Superior temporal gyrus (tissue), 1 donor: ENCODE measurements at regions not wholly inside any gene's neighbourhood (a gene's known extent, or its start where the extent isn't known, plus 50 kb on each side); places are given as distances from the start of the nearest gene placed in this dataset.
A peak's percentile ranks its signal among the peaks of the same experiment; 100 is the strongest.
"Not testable (repeated sequence)": the region's sequence is repeated elsewhere in the genome, so short reads cannot be mapped to it uniquely, and the experiment has no call there.

Experiments
- DNase-seq: peaks from one replicate; pipeline ENCODE4 v3.0.0-alpha.2; 2016; ENCODE audit errors: extremely low spot score

- DNase-seq: no peak
Measured at GRCh38 chr20:10109641-10110040, 74.9 kb downstream of the ANKEF1 start.

DNA sequence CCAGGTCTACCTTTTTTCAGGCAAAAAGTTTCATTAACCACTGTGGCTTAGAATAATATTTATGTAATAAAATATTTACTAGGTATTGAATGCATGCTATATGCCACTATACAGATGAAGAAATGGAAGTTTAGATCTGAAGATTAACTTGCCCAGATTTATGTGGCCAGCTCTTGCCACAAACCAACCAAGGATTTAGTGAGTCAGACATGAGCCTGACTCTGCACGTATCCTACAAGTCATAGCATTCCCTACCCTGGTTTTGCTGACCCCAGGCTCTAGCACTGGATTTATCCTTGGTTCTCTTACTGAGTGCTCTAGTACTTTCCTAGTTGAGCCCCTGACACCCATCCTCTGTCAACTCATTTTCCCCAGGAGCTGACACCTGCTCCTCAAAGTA is 75.4 kb downstream of the ANKEF1 start:
- DNase-seq: no peak

- no peak for DNase-seq
Measured at GRCh38 chr20:10111139-10111958, 76.6 kb downstream of the ANKEF1 start.

GRCh38 chr20:10111959-10112250 is 77.1 kb downstream of the ANKEF1 start:
- no peak for DNase-seq

DNA sequence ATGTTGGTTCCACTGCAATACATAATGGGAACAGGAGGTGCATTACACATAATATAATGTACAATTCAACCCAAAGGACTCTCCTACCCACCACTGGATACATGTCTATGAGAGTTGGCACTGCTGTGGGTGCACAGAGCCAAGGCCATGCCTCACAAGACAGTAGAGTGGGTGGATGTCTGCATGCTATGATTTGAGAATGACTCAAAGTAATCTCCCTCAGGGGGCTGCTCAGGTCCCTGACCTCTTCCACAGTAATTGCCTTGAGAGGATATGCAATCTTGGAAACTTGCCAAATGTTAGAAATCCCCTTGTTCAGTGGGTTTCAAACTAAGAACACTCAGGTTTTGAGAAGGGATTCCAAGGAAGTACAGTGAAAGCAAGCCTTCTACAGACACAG is 79.0 kb downstream of the ANKEF1 start:
- DNase-seq: no peak

GRCh38 chr20:10114598-10114997 is 79.8 kb downstream of the ANKEF1 start:
- no peak for DNase-seq

DNA sequence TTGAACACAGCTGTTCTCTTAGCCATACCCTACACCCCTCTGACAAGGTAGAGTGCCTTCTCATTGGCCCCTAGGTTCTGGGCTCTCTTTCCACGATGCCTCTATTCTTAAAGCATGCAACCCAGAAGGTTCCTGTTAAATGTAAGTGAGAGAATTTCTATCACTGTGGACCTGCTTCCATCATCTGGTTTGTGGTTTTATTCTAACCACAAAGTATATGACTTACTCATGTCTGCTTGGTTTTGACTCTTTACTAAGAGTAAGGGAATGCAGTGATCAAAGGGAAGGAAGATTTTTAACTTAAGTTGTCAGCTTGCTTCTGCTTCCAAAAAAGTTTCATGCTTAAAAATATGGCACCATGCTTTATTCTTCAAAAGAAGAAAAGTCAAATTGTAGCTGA is 80.2 kb downstream of the ANKEF1 start:
- no peak for DNase-seq

DNA sequence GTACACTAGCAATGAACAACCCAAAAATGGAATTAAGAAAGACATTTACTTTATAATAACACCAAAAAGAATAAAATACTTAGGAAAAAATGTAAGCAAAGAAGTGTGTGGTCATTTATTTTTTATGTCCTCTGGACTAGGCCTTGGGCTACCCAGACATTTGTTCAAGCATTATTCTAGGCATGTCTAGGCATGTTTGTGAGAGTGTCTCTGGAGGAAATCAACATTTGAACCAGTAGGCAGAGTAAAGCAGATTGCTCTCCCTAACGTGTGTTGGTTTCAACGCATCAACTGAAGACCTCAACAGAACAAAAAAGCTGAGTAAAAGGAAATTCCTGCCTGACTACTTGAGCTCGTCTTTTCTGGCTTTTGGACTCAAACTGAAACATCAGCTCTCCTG is 84.5 kb downstream of the ANKEF1 start:
- DNase-seq: no peak

DNA sequence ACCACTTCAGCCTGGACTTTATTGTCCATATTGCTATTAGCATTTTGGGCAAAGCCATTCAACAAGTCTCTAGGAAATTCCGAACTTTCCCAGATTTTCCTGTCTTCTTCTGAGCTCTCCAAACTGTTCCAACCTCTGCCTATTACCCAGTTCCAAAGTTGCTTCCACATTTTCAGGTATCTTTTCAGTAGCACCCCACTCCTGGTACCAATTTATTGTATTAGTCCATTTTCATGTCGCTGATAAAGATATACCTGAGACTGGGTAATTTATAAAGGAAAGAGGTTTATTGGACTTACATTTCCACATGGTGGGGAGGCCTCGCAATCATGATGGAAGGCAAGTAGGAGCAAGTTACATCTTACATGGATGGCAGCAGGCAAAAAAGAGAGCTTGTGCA is 90.1 kb downstream of the ANKEF1 start:
- DNase-seq: not testable (repeated sequence)

GRCh38 chr20:10125757-10126156 is 91.0 kb downstream of the ANKEF1 start:
- no peak for DNase-seq

DNA sequence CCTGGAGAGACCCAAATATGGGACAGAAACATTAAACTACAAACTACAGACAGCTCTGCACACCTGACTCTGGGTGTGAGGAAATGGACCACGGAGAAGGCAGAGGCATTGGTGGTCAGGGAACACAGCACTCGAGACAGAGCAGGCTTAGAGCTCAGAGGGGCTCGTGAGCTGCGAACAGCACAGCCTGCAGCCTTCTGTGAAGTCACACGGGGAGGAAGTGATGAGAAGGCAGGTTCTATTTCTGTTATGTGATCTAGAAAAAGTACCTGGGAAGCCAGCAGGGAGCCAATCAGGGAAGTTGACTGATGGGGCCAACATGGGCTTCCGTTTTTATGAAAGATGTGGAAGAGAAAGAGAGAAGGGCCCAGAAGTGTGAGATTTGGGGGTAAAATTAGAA is 88.9 kb upstream of the SNAP25 start:
- no peak for DNase-seq

GRCh38 chr20:10131732-10132345 is 86.8 kb upstream of the SNAP25 start:
- DNase-seq: peak; percentile 64

- DNase-seq: no peak
Measured at GRCh38 chr20:10132387-10132786, 86.2 kb upstream of the SNAP25 start.

- no peak for DNase-seq
Measured at GRCh38 chr20:10133532-10133931, 85.1 kb upstream of the SNAP25 start.

- DNase-seq: no peak
Measured at GRCh38 chr20:10134176-10134575, 84.5 kb upstream of the SNAP25 start.

- no peak for DNase-seq
Measured at GRCh38 chr20:10135438-10135837, 83.2 kb upstream of the SNAP25 start.

DNA sequence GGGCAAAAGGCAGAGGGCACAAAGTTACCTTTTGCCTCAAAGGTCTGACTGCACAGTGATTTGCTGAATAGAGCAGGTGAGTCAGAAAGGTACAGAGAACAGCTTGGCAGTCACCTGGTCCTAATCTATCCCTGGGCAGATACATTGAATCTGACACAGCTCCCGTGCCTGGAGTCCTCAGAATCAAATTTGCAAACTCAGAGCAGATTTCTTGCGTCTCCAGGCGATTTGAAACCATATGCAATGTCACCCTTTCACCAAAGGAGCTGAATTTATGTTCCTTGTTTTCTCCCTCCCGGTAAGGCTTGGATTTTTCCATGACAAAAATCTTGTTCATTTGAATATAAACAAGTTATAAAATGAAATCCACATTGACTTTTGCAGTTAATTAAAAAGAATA is 81.6 kb upstream of the SNAP25 start:
- DNase-seq: no peak

- DNase-seq: no peak
Measured at GRCh38 chr20:10137533-10137932, 81.1 kb upstream of the SNAP25 start.

GRCh38 chr20:10157549-10157948 is 61.1 kb upstream of the SNAP25 start:
- no peak for DNase-seq

DNA sequence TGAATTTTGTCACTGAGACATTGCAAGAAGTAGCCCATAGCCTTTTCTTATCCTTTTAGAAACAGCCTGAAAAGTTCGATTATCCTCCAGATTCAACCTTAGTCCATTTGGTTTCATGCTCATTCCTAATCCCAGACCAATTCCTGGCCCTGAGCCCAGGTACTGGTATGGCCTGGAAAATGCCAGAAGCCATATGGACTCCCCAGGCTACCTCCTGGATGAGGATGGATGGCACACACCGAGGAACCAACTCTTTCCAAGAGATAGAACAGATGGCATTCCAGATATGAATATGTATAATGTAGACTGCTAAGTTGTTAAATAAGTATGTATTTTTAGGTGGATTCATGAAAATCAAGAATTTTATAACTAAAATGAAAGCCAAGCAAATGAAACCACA is 51.6 kb upstream of the SNAP25 start:
- peak; percentile 40 for DNase-seq

DNA sequence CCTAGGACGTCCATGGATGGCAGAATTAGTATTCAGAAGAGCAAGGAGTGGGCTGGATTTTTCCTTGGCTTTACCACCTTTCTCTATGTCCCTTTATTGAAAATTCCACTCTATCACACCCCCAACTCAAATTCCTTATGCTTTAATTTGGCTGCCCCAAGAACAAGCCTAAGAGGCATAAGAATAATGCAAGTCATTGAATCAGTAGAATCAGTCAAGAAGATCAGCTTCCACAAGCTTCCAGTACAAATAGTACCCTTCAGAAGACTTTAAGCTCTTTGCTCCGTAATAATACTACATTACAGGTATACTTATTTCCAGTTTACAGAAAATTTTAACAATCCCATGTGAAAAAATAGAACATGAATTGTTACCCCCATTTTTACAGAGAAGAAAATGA is 51.0 kb upstream of the SNAP25 start:
- DNase-seq: no peak
